GM21529 (cell line): ENCODE measurements at regions not wholly inside any gene's neighbourhood (a gene's known extent, or its start where the extent isn't known, plus 50 kb on each side); places are given as distances from the start of the nearest gene placed in this dataset.
"Not testable (repeated sequence)": the region's sequence is repeated elsewhere in the genome, so short reads cannot be mapped to it uniquely, and the experiment has no call there.

Experiments
- ATAC-seq: cut with Tn5 transposase; IDR thresholded peaks from one replicate; pipeline ENCODE4 v1.9.1; 2021; ENCODE audit not compliant: unreplicated experiment

GRCh38 chr1:91099746-91100621 is 78.1 kb upstream of the ZNF644 start:
- peak; percentile 55 for ATAC-seq

GRCh38 chr1:91098299-91098906 is 76.6 kb upstream of the ZNF644 start:
- ATAC-seq: no peak

- not testable (repeated sequence) for ATAC-seq
Observed at GRCh38 chr1:91095321-91095720, 73.5 kb upstream of the ZNF644 start.

GRCh38 chr1:91092503-91092902 is 70.7 kb upstream of the ZNF644 start:
- no peak for ATAC-seq

DNA sequence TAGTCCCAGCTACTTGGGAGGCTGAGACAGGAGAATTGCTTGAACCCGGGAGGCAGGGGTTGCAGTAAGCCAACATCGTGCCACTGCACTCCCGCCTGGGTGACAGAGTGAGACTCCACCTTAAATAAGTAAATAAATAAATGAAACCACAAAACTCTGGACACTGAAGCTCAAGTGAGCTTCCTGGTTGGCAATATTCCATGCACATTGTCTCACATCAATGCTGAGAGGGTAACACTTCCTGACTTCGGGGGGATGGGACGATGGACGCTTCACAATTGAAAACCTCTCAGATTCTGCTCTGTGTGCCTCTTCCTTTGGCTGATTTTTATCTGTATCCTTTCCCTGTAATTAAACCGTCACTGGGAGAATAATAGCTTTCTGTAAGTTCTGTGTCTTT is 70.0 kb upstream of the ZNF644 start:
- ATAC-seq: no peak

DNA sequence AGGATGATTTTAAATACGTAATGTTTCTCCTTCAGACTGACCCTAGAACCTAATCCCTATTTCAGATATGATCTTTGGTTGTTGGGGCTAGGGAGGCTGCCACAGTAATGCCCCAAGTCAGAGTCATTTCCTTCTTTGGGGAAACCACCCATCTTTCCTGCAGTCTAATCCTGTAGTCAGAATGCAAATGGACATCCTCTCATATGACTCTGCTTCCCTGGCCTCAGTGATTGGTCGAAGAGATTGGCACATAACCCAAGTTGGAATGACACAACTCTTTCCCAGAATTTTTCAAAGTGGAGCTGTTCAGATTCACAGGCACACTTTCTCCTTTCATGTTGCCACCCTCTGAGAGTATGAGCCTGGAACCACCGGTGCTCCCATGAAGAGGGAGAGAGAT is 58.8 kb upstream of the ZNF644 start:
- ATAC-seq: no peak

GRCh38 chr1:91078859-91079258 is 57.0 kb upstream of the ZNF644 start:
- no peak for ATAC-seq

GRCh38 chr1:91076834-91077233 is 55.0 kb upstream of the ZNF644 start:
- no peak for ATAC-seq

GRCh38 chr1:91075233-91076135 is 53.6 kb upstream of the ZNF644 start:
- ATAC-seq: no peak

DNA sequence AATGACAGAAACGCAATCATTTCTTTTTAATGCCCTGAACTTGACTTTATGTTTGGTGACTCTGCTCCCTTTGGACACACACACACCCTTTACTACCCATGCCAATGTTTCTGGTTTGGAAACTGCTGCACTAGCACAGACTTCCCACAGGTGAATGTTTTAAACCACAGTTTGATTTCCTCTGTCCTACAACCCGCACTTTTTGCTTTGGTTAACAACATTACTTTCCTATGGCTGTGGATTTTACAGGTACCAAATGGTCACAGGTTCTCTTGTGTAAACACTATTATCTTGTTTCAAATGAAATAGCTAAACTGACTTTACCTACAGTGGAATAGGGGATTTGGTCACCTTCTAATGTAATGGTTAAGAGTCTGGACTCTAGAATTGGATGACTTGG is 51.5 kb upstream of the ZNF644 start:
- no peak for ATAC-seq

DNA sequence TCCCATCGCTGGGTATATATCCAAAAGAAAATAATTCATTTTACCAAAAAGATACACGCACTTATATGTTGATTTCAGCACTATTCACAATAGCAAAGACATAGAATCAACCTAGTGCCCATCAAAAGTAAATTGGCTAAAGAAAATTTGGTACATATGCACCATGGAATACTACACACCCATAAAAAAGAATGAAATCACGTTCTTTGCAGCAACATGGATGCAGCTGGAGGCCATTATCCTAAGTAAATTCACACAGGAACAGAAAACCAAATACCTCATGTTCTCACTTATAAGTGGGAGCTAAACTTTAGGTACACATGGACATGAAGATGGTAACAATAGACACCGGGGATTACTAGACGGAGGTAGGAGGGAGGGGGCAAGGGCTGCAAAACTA is 50.0 kb upstream of the ZNF644 start:
- no peak for ATAC-seq
